ENCODE measurements at regions not wholly inside any gene's neighbourhood (a gene's known extent, or its start where the extent isn't known, plus 50 kb on each side); places are given as distances from the start of the nearest gene placed in this dataset.

DNA sequence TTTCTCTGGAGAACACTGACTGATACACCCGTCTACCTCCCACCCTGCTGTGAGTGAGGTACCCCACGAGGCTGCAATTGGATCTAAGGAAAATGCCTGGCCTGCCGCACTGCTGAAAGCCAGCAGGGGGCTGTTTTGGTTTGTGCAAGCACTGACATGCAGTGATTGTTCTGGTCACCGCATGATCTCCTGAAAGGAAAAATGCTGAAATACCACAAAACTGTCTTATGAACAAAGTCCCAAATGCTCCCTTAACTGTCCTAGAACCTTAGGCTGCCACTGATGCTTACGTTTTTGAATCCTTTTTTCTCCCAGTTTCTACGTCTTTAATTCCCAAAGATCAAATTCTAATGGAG is 132.7 kb downstream of the JCAD start:
- DNase-seq (ENCODE audit: low spot score) (no peak), ATAC-seq (peak; percentile 57)
- intact Hi-C loops (cut with DNase I): no loop called here

DNA sequence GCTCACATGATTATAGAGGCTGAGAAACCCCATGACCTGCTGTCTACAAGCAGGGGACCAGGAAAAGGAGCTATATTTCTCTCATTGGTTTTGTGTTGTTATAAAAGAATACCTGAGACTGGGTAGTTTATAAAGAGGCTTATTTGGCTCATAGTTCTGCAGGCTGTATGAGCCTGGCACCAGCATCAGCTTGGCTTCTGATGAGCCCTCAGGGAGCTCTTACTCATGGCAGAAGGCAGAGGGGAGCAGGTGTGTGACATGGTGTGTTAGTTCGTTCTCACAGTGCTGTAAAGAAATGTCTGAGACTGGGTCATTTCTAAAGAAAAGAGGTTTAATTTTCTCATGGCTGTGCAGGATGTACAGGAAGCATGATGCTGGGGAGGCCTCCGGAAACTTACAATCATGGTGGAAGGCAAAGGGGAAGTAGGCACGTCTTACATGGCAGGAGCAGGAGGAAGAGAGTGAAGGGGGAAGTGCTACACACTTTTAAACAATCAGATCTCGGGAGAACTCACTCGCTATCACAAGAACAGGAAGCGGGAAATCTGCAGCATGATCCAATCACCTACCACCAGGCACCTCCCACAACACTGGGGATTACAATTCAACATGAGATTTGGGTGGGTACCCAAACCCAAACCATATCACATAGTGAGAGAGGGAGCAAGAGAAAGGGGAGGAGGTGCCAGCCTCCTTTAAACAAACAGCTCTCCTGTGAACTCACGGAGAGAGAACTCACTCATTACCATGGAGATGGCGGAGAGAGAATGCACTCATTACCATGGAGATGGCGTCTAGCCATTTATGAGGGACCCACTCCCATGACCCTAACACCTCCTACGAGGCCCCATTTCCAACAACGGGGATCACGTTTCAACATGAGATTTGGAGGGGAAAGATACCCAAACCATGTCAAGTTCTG is 133.4 kb downstream of the JCAD start:
- intact Hi-C loops (cut with DNase I): no loop called here
- no peak for ATAC-seq

DNA sequence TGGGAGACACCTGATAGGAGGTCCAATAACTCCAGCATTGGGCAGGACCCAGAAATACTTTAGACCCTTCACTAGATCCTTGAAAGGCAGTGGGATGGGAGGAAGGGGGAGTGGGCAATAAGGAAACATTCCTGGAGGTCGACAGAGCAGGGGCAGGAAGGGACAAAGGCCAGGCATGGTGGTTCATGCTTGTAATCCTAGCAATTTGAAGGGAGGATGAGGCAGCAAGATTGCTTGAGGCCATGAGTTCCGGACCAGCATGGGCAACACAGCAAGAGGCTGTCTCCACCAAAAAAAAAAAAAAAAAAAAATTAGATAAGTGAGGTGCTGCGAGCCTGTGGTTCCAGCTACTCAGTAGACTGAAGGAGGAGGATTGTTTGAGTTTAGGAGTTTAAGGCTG is 134.9 kb downstream of the JCAD start:
- ATAC-seq (no peak), DNase-seq (ENCODE audit: low spot score) (no peak)
- intact Hi-C loops (cut with DNase I): no loop called here

More for the DNA sequence above, 133.4 kb downstream of the JCAD start:
- no peak for DNase-seq (ENCODE audit: low spot score)

DNA sequence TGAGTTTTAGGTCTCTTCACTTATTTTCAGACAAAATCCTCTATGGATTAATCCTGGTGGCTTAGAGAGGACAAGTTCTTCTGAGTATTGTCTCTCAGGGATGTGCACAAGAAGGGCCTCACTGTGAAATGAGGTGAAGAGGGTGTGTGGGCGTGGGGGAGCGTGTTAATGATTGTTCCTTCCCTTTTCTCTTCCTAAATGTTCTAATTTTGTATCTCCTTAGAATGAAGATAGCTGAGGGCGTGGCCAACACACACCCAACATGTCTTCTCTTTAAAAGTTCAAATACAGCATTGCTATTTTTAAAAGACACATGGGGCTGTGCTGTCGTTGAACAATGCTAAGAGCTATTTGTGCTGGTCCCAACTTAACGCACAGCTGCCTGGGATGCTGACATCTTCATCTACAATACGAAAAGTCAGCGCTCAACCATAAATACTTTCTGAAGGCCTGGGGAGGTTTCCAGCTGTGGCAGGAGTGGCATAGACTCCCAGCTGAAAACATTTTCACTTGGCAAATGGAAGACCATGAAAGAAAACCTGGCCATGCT is 135.9 kb downstream of the JCAD start:
- intact Hi-C loops (cut with DNase I): no loop called here
- DNase-seq (ENCODE audit: low spot score): no peak
- ATAC-seq: no peak

DNA sequence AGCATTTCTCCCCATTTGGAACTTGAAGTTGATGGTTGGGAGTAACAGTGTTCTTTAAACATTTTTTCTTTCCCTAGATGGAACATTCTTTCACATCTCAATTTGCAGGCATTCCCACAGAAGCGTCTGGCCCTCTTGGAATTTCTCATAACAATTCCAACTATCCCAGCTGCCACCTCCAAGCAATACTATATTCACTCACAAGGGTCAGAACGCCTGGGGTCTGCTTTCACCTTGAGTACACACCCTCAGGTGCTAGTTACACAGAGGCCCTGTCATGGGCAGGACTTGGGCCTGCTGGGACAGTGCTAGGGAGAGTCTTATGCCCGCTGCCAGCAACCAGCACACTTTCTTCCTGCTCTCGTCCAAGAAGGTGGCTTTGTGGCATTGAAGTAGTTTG is 136.5 kb downstream of the JCAD start:
- DNase-seq (ENCODE audit: low spot score) (no peak), ATAC-seq (no peak)
- intact Hi-C loops (cut with DNase I): no loop called here

DNA sequence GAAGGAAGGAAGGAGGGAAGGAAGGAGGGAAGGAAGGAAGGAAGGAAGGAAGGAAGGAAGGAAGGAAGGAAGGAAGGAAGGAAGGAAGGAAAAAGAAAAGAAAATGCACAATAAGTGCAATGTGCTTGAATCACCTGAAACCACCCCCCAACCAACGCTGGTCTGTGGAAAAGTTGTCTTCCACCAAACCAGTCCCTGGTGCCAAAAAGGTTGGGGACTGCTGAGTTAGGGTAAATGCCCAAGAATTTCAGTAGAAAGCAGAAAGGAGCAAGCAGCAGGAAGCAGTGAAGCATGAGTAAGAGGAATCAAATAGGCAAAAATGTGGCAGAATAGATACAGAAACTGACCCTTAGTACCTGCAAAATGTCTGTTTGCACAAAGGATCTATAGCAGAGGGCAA is 137.2 kb downstream of the JCAD start:
- ATAC-seq (no peak), DNase-seq (ENCODE audit: low spot score) (no peak)
- intact Hi-C loops (cut with DNase I): no loop called here

DNA sequence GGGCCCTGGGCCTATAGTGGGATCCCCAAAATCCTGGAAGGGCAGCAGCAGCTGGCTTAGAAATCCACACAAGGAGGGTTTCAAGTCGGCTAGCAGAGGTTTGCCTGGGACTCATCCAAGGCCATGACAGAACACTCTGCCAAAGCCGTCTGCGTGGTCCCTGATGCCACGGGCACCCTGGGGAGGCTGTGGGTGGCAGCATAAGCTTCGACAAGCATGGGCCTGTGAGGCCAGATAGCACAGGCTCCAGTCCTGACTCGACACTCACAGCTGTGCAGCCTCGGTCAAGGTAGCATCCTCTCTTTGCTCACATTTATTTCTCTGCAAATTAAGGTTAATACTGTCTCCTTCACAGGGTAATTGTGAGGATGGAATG is 138.3 kb downstream of the JCAD start:
- DNase-seq (ENCODE audit: low spot score): no peak
- peak; percentile 30 for ATAC-seq
- intact Hi-C loops (cut with DNase I): no loop called here

DNA sequence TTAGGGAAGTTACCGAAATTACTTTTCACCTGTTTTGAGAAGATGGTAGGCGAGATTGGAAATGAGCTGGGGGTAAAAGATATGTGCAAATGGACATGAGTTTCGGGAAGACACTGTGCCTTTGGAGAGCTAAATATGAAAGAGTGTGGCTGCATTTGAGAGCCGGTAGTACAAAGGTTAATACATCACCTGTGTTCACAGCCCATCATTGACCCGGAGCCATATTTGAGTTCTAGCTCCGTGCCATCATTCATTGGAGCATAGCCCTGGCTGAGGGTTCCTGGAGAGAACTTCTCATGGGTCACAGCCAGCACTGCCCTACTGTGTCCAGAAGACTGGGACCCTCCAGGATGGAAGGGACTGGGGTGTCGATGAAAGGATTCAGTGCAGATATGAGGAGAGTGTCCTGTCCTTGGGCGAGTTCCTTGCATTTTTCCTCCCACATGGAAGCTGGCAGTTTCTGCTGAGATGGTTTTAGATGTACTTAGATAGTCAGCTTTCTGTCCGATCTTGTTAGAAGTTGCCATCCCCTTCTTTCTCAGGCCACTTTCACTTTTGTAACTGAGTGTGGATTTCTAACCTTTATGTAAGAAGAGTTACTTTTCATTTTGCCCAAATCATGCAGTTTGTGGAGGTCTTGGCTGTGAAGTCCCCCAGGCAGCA is 138.8 kb downstream of the JCAD start:
- DNase-seq (ENCODE audit: low spot score) (no peak), ATAC-seq (no peak)
- intact Hi-C loops (cut with DNase I): no loop called here

DNA sequence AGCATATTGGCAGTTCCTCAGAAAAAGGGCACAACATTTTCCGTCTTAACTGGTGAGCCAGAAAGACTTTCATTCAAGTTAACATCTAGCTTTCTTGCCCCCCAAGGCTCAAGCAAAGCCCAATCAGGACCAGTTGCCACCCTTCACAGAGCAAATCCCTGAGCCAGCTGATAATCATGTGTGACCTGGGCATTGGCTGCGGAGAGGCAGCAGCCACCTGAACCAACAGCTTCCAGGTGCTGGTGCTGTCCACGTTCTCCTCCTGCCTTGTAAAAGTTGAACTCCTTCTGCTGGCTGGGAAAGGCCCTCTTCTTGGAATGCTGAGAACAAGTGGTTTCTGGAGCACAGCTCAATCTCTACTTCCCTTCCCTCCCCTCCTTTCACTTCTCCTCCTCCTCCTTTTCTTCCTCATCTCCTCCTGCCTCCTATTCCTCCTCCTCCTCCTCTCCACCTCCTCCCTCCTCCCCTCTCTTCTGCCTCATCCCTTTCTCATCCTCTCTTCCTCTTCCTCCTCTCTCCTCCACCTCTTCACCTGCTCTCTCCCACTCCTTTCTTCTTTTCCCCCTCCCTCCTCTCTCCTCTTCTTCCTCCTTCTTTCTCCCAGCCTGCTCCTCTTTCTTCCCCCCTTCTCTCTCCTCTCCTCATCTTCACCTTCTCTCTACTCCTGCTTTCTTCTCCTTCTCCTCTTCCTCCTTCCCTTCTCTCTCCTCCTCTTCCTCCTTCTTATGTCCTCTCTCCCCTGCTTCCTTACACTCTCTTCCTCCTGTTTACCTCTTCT is 140.6 kb downstream of the JCAD start:
- intact Hi-C loops (cut with DNase I): no loop called here
- DNase-seq (ENCODE audit: low spot score) (no peak), ATAC-seq (no peak)

DNA sequence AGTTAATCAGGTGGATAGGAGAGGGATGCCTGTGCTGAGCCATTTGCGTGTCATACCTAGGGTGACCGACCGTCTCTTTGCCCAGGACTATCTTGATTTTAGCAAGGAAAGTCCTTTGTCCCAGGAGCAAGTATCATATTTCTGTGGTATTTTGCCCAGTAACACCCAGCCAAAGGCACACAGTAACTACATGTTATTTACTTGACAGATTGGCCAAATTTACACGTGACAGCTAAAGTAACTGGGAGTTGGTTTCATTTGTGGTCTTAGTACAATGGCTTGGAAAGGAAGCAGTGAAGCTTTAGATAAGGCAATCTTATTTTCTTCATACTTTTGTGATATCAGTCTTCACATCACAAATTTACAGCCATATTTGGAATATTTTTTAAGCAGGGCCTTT is 142.1 kb downstream of the JCAD start:
- intact Hi-C loops (cut with DNase I): no loop called here
- ATAC-seq (no peak), DNase-seq (ENCODE audit: low spot score) (no peak)

DNA sequence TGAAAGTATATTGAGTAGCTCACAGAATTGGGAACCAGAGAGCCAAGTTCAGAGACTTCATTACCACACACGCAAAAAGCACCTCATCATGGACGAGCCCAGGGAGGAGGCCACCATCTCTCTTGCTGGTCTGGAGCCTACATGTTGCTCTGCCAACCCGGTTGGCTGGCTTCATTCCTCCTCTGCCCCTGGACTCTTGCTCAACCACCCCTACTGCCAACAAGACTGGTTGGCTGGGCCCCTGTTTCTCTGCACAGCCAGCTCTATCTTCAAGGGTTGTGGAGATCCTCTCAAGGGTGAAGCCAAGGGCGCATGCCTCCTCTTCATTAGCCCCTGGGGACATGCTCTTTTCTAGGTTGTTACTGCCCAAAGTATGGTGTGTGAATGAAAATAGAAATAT is 142.7 kb downstream of the JCAD start:
- DNase-seq (ENCODE audit: low spot score) (no peak), ATAC-seq (no peak)
- intact Hi-C loops (cut with DNase I): no loop called here

DNA sequence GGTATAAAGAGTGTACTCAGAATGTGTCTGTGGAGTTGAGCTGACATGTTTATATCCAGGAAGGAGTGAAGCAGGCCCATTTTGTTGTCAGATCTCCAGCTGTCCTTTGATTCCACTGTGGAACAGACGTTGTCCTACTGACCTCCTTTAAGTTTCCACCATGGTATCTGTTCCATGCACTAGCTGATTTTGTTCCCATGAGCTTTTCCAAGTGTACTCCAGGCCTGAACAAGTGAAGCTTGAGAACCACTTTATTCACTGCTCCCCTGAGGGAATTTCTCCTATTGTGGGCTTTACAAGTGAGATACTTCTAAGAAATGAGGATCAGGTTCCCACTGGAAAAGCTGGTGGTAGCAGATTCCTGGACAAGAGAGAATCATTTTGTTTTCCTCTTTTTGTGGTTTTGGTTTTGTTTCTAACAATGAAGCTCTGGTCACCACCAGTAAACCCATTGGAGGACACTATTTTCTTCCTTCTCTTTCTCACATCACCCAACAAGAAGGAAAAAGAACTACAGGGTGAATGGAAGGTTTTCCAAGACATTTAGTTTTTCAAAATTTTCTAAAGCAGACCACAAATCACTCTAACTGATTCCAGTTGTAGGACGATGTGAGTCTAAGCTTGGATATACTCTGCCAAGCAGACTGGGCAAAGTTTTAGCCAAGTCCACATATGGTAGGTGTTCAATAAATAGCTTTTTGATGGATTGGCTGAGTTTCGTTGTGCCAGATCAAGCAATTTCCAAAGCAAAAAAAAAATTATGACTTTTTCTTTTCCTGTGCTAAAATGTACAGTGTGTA is 144.2 kb downstream of the JCAD start:
- DNase-seq (ENCODE audit: low spot score) (no peak), ATAC-seq (no peak)
- intact Hi-C loops (cut with DNase I): no loop called here

DNA sequence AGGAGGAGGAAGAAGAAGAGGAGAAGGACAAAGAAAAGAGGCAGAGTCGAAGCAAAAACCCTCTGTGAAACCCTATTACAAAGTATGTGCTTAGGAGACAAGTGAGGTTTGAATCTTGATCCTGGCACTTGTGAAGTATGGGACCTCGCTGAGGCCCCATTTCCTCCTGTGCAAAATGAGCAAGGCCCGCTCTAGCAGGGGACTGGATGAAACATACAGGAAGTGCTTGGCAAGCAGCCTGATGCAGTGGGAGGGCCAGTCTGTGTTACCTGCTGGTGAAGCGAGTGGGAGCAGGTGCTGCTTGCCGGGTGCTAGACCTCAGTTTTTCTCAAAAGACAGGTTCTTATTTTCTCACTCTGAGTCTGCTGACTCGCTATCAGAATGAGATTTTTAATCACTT is 150.4 kb downstream of the JCAD start:
- intact Hi-C loops (cut with DNase I): no loop called here
- DNase-seq (ENCODE audit: low spot score) (no peak), ATAC-seq (no peak)

DNA sequence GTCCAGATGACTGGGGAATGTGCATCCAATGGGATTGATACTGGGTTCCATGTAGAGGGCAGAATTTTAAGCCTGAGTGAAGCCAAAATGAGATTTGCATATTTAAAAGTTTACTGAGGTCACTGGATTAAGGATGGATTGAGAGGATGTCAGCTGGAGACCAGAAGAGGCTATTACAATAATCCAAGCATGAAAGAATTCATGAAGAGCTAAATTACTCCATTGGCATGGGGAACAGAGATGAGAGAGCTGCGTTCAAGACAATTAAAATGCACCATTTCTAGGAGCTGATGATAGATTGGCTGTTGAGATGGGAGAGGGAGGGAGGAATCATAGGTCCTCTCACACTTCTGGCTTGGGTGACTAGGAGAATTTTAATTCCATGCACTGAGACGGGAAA is 158.5 kb downstream of the JCAD start:
- DNase-seq (ENCODE audit: low spot score) (no peak), ATAC-seq (no peak)
- intact Hi-C loops (cut with DNase I): no loop called here

DNA sequence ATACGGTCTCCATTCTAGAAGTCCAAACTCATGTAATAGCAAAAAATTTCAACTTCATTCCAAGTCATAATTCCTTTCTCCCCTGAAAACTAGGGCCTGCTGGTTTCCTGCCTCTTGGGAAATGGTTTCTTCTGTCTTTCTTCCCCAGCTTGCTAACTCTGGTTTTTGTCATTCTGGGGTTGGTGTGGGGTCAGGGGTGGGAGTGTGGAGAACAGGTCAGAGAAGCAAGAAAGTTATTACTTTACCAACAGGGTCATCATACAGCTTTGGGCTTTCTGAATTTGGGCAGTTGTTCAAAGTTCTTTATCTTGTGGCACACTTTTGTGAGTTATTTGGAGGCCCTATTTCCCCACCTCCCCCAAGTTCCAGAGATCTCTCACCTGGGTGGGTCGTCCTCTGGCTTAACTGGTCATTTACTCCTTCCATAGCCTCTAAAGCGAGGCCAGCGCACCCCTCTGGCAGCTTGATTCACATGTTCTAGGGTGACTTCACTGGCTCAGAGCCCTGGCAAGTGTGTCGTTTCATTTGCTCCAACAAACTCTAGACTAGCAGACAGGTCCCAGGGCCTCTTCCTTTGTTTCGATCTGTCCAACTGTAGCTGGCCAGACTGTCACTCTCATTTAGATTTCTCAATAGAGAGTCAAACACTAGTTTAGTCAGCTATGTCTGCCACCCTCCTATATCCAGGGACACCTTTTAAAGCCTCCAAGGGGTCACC is 161.2 kb downstream of the JCAD start:
- intact Hi-C loops (cut with DNase I): no loop called here
- DNase-seq (ENCODE audit: low spot score): no peak
- no peak for ATAC-seq

DNA sequence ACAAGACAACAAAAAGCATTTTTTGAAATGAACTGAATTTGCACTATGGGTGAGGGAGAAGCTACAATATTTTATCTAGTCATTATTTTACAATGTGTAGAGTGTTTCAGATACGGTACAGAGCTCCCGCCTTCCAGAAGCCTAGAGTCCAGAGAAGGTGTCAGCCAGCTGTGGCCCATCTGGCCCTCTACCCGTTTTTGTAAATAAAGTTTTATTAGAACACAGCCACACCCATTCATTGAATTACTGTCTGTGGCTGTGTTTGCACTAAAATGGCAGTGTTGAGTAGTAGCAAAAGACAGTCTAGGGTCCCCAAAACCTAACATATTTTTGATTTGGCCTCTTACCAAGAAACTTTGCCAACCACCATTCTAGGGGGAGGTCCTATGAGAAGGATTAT is 162.0 kb downstream of the JCAD start:
- no peak for ATAC-seq
- intact Hi-C loops (cut with DNase I): no loop called here
- DNase-seq (ENCODE audit: low spot score): no peak

DNA sequence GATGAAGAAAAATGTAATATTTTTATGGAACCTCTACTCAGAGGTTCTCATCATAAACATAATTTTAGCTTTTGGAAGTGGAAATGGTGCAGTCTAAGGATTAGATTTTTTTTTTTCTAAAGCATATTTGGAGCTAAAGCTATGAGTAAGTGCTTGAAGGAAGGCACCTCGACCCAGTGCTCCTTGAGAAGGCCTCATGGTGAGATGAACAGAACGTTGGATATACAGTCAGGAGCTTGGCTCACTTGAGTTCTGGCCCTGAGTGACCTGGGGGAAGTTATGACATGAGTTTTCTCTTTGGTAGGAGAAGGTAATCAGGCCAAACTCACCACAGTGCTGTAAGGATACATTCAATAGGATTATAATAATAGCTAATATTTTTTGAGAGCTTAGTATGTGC is 163.3 kb downstream of the JCAD start:
- ATAC-seq: peak; percentile 37
- intact Hi-C loops (cut with DNase I): no loop called here
- no peak for DNase-seq (ENCODE audit: low spot score)

DNA sequence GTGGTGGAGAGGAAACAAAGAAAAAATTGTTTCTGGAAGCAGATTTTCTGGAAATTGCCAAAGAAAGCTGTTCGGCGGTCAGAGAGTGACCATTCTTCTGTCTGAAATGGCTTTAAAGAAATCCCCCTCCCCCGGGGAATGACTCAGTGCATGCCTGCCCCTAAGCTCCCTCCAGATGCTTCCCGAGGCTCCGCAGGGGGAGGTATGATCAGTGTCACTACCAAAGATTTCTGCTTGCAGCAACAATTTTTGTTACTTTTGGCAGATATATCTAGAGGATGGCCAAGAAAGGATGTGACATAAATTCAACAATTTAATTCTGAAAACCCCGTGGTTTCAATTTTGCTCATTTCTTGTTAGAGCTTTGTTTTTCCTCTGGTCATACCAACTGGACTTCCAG is 163.9 kb downstream of the JCAD start:
- DNase-seq (ENCODE audit: low spot score): peak; percentile 82
- ATAC-seq: peak; percentile 96
- intact Hi-C loops (cut with DNase I): no loop called here
